ENCODE measurements at regions not wholly inside any gene's neighbourhood (a gene's known extent, or its start where the extent isn't known, plus 50 kb on each side); places are given as distances from the start of the nearest gene placed in this dataset.
"Not testable (repeated sequence)": the region's sequence is repeated elsewhere in the genome, so short reads cannot be mapped to it uniquely, and the experiment has no call there.

DNA sequence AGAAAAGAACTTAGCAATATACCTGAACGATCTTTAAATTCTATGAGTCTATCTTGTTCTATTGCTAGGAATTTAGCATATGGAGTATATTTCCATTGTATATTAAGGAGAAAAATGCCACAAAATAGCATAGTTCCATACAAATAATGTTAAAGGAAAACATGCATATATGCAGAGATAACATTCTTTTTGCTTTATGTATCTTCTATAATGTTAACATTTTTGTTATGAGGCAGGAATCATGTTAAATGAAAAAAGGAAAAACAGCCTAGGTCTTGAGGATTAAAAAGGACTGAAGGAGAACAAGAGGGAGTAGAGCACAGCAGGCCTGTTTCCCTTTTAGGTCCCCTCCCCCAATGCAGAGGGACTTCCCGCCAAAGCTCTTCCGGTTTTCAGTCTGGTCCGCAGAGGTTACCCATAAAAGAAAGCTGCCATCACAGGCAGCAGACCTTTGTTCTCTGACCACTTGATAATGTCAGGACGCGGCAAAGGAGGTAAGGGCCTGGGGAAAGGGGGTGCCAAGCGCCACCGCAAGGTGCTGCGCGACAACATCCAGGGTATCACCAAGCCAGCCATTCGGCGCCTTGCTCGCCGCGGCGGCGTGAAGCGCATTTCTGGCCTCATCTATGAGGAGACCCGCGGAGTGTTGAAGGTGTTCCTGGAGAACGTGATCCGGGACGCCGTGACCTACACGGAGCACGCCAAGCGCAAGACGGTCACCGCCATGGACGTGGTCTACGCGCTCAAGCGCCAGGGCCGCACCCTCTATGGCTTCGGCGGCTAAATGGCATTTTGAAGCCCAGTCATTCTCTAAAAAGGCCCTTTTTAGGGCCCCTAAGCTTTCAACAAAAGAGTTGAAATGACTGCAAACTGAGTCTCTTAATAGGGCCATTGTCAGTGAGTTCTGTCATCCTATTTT is 108.4 kb upstream of the PRSS16 start:
- peak; percentile 22 for DNase-seq

DNA sequence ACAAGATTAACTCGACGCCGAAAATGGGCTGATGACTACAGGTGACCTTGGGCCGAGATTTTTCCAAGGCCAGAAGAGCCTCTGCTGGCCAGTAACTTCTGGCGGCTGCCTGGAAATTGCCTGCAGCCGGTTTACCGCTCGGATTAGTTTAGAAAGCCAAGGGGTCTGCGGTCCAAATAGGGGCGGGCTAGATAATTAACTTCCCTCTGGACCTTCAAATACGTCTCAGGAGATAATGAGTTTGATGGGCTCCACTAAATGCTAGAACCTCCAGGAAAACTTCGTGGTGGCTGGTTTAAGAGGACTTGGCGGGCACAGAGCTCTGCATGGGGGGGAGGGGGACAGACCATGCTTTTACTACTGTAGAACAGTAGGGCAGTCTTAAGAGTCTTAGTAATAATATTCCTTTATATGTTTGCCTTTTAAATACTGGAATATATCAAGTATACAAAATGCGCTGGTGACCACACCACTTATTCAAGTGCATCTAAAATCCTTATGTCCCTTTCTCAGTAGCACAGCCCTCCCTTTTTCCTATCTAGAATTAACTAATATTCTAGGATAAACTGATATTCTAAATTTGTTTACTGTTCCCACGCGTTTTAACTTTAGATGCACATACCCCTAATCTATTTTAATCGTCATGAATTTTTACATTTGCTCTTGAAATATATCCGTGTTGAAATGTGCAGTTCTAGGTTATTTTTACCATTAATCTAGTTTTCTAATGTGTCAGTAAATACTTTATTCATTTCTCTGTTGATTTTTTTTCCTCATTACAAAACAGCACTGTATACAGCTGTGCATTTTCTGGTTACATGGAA is 107.5 kb upstream of the PRSS16 start:
- DNase-seq, result no peak

GRCh38 chr6:27140999-27141528 is 106.4 kb upstream of the PRSS16 start:
- no peak for DNase-seq

DNA sequence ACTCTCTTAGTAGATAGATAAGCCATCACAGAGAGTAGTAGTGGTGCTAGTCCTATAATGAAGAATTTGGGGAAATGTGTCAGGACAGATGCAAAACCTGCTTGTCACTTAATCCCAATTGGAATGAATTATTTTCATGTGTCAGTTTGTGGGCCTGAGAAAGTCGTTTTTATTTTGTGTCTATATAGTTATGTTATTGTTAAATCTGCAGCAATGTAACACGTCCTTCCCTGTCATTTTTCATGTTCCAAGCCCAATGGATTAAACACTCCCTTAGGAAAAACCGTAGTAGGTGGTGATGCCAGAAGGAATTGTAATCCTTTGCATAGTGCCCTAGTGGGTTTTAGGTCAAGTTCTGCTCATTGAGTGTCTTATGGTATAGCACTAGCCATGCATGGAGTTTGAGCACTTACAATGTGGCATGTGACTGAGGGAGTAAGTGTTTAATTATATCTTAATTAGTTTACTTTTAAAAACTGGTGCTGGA is 105.9 kb upstream of the PRSS16 start:
- DNase-seq, result no peak

DNA sequence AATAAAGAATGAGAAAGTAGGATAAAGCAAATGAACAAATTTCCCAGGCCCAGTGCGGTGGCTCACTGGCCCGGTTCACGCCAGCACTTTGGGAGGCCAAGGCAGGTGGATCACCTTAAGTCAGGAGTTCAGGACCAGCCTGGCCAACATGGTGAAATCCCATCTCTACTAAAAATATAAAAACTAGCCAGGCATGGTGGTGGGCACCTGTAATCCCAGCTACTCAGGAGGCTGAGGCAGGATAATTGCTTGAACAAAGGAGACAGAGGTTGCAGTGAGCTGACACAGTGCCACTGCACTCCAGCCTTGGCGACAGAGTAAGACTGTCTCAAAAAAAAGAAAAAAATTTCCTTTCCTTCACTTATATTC is 104.5 kb upstream of the PRSS16 start:
- not testable (repeated sequence) for DNase-seq

GRCh38 chr6:27143474-27144026 is 104.0 kb upstream of the PRSS16 start:
- DNase-seq, result no peak

DNA sequence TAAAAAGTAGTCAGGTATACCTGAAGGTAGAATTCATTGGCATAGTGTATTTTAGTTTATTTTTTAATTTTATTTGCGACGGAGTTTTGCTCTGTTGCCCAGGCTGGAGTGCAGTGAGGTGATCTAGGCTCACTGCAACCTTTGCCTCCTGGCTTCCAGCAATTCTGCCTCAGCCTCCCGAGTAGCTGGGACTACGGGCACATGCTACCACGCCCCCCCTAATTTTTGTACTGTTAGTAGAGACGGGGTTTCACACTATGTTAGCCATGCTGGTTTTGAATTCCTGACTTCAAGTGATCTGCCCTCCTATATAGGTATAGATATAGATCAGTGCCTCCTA is 102.8 kb upstream of the PRSS16 start:
- DNase-seq, result no peak

DNA sequence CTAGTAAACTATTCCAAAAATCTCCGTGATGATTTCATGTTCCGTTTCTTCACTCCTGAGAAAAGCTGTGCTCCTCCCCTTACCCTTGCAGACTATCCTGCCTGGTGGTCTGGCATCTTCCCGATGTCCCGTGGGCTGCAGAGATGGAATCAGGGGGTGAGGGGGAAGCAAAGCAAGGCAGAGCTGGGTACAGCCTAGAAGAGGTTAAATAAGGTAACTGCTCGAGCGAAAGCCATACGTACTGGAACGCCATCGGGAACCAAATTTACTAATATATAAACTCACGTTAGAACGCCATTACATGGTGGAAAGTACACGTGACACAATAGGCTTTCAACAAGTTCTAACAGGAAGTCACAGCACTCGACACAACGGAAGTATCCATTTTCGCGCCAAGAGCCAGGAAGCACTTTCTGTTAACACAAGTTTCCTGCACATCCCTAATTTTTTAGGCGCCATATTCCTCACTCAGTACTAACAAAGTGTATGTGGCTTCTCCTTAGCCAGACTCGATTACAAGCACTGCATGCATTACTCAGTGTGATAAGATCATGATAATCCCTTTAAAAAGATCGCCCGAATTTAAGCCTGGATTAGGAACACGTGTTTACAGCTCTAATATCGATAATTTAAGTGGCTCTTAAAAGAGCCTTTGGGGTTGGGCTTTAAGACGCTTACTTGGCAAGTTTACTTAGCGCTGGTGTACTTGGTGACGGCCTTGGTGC is 101.6 kb upstream of the PRSS16 start:
- DNase-seq, result peak; percentile 29

- not testable (repeated sequence) for DNase-seq
These were observed 101.1 kb upstream of the PRSS16 start for GRCh38 chr6:27146456-27146705.

DNA sequence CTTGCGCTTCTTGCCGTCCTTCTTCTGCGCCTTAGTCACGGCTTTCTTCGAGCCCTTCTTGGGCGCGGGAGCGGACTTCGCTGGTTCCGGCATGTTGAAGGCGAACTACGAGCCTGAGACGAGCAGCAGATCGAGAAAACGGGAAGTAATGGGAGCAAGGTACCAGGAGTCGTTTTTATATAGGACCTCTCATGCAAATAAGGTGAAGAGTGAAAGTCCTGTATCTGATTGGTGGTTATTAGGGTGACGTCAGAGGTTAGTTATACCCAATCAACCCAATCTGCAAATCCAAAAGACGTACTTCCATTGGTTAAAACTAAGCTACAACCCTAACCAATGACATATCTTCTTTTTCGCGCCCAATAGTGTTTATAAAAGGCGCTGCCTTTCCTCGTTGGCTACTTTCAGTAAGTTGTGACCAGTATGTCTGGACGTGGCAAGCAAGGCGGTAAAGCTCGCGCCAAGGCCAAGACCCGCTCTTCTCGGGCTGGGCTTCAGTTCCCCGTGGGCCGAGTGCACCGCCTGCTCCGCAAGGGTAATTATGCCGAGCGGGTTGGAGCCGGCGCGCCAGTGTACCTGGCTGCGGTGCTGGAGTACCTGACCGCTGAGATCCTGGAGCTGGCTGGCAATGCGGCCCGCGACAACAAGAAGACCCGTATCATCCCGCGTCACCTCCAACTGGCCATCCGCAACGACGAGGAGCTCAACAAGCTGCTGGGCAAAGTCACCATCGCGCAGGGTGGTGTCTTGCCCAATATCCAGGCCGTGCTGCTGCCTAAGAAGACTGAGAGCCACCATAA is 100.6 kb upstream of the PRSS16 start:
- DNase-seq, result peak; percentile 66

- no peak for DNase-seq
These were observed 99.1 kb upstream of the PRSS16 start for GRCh38 chr6:27148404-27148795.

- no peak for DNase-seq
These were observed 98.4 kb upstream of the PRSS16 start for GRCh38 chr6:27149150-27149549.

- no peak for DNase-seq
These were observed 92.8 kb upstream of the PRSS16 start for GRCh38 chr6:27154696-27155095.

DNA sequence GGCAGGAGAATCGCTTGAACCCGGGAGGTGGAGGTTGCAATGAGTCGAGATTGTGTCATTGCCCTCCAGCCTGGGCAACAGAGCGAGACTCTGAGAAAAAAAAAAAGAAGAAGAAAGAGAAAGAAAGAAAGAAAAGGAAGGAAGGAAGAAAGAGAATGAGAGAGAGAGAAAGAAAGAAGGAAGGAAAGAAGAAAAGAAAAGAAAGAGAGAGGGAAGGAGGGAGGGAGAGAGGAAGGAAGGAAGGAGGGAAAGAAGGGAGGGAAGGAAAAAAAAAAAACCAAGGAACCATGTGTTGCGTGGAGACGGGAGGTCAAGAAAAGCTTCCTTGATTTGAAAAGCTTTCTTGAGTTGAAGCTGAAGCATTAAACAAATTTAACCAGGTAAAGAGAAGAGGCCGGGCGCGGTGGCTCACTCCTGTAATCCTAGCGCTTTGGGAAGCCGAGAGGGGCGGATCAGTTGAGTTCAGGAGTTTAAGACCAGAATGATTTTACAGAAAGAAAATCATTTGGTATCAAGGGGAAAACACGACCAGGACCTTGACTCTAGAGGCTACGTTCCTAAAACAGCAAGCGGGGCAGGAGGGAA is 90.5 kb upstream of the PRSS16 start:
- no peak for DNase-seq

- peak; percentile 79 for DNase-seq
These were observed 89.8 kb upstream of the PRSS16 start for GRCh38 chr6:27157459-27158315.

- no peak for DNase-seq
These were observed 89.2 kb upstream of the PRSS16 start for GRCh38 chr6:27158316-27158643.

- no peak for DNase-seq
These were observed 87.8 kb upstream of the PRSS16 start for GRCh38 chr6:27159725-27160124.

DNA sequence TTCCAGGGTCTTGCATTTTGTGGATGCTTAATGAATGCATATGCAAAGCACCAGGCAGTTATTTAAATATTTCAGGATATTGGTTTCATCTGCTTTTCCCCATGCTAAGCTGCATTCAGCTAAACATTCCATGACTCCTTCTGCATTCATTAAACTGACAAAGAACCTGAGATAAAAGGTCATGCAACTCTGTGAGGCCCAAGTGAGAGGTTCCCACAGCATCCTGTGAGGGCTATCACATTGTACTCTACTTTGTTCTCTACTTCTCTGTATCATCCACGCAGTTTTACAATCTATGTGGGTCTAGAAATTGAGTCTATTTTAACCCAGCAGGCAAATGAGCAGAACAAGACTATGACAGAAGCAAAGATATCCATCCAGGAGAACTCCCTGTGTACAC is 86.4 kb upstream of the PRSS16 start:
- no peak for DNase-seq

- DNase-seq, result no peak
These were observed 85.9 kb upstream of the PRSS16 start for GRCh38 chr6:27161603-27161945.

- no peak for DNase-seq
These were observed 85.4 kb upstream of the PRSS16 start for GRCh38 chr6:27161946-27162603.

DNA sequence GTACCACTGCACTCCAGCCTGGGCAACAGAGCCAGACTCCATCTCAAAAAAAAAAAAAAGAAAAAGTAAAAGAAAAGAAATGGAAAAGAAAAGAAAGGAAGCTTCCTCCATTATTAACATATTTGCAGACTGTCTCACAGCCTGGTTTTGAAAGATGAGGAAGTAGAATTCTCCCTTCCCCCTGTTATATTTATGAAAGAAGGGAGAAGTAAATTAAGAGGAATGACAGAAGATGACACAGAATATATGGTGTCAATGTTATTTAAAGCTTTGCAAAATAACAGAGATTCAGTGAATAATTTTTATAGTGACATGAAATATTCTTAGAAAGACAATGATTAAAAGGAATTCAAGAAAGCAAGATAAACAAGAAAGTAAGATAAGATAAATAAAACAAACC is 83.7 kb upstream of the PRSS16 start:
- no peak for DNase-seq

Data from activated T-cell treated with anti-CD3 and anti-CD28 coated beads for 4 hours (primary cell).